ENCODE measurements at regions not wholly inside any gene's neighbourhood (a gene's known extent, or its start where the extent isn't known, plus 50 kb on each side); places are given as distances from the start of the nearest gene placed in this dataset.

GRCh38 chr5:67363180-67363709 is 166.6 kb upstream of the CD180 start:
- no peaks in the 10 kb centered on the region for H3K36me3 ChIP-seq (ENCODE audit: control insufficient read depth, insufficient read depth, low read length)
- H3K27me3 ChIP-seq (ENCODE audit: control insufficient read depth, insufficient read depth, low read length), result peaks cover 2% of the 10 kb centered on the region
- H3K4me3 ChIP-seq (ENCODE audit: low read depth, low read length), result no peak overlapping the region
- no peak for DNase-seq (ENCODE audit: low read depth)
- TF ChIP-seq CTCF (IDR thresholded peaks at IDR 0.05; ENCODE audit: insufficient read depth, low read length, poor library complexity, severe bottlenecking), result no peak

GRCh38 chr5:67361932-67362729 is 165.5 kb upstream of the CD180 start:
- peak; percentile 29 for DNase-seq (ENCODE audit: low read depth)
- no peak for TF ChIP-seq CTCF (IDR thresholded peaks at IDR 0.05; ENCODE audit: insufficient read depth, low read length, poor library complexity, severe bottlenecking)
- H3K27me3 ChIP-seq (ENCODE audit: control insufficient read depth, insufficient read depth, low read length), result peaks cover 2% of the 10 kb centered on the region
- H3K4me3 ChIP-seq (ENCODE audit: low read depth, low read length), result no peak overlapping the region
- H3K36me3 ChIP-seq (ENCODE audit: control insufficient read depth, insufficient read depth, low read length), result no peaks in the 10 kb centered on the region

GRCh38 chr5:67360047-67360446 is 163.4 kb upstream of the CD180 start:
- no peak overlapping the region for H3K4me3 ChIP-seq (ENCODE audit: low read depth, low read length)
- H3K36me3 ChIP-seq (ENCODE audit: control insufficient read depth, insufficient read depth, low read length), result no peaks in the 10 kb centered on the region
- DNase-seq (ENCODE audit: low read depth), result no peak
- no peaks in the 10 kb centered on the region for H3K27me3 ChIP-seq (ENCODE audit: control insufficient read depth, insufficient read depth, low read length)
- TF ChIP-seq CTCF (IDR thresholded peaks at IDR 0.05; ENCODE audit: insufficient read depth, low read length, poor library complexity, severe bottlenecking), result no peak

- no peak overlapping the region for H3K4me3 ChIP-seq (ENCODE audit: low read depth, low read length)
- no peak for TF ChIP-seq CTCF (IDR thresholded peaks at IDR 0.05; ENCODE audit: insufficient read depth, low read length, poor library complexity, severe bottlenecking)
- H3K27me3 ChIP-seq (ENCODE audit: control insufficient read depth, insufficient read depth, low read length), result peaks cover 2% of the 10 kb centered on the region
- no peaks in the 10 kb centered on the region for H3K36me3 ChIP-seq (ENCODE audit: control insufficient read depth, insufficient read depth, low read length)
- DNase-seq (ENCODE audit: low read depth), result no peak
These were observed 161.6 kb upstream of the CD180 start for GRCh38 chr5:67358186-67358585.

GRCh38 chr5:67355120-67355713 is 158.6 kb upstream of the CD180 start:
- no peaks in the 10 kb centered on the region for H3K36me3 ChIP-seq (ENCODE audit: control insufficient read depth, insufficient read depth, low read length)
- no peak for TF ChIP-seq CTCF (IDR thresholded peaks at IDR 0.05; ENCODE audit: insufficient read depth, low read length, poor library complexity, severe bottlenecking)
- H3K4me3 ChIP-seq (ENCODE audit: low read depth, low read length), result no peak overlapping the region
- no peak for DNase-seq (ENCODE audit: low read depth)
- H3K27me3 ChIP-seq (ENCODE audit: control insufficient read depth, insufficient read depth, low read length), result peaks cover 2% of the 10 kb centered on the region

All from kidney epithelial cell (primary cell).